ENCODE measurements at regions not wholly inside any gene's neighbourhood (a gene's known extent, or its start where the extent isn't known, plus 50 kb on each side); places are given as distances from the start of the nearest gene placed in this dataset.

- no peaks in the 10 kb centered on the region for H3K9me3 ChIP-seq
- TF ChIP-seq CTCF (IDR thresholded peaks at IDR 0.05; ENCODE audit: insufficient read depth in 1 of 2, low read depth in 1 of 2, low read length in 1 of 2, severe bottlenecking in 1 of 2, unreplicated experiment in 1 of 2) = no peak
- no peak overlapping the region for H3K4me3 ChIP-seq (ENCODE audit: low read depth, low read length)
- Mint-ChIP-seq H3K36me3 (ENCODE audit: insufficient read depth, unreplicated experiment) (no peaks in the 10 kb centered on the region), H3K4me1 (ENCODE audit: low read depth, unreplicated experiment) (no peaks in the 10 kb centered on the region), H3K4me3 (ENCODE audit: unreplicated experiment) (no peak overlapping the region), H3K9me3 (ENCODE audit: unreplicated experiment) (no peaks in the 10 kb centered on the region), H3K27me3 (ENCODE audit: insufficient read depth, unreplicated experiment) (peaks cover 3% of the 10 kb centered on the region), H3K27ac (ENCODE audit: unreplicated experiment) (no peak overlapping the region)
- no peak for DNase-seq
- no TSS peak for BruUV-seq (replicated peaks)
- intact Hi-C loops (cut with micrococcal nuclease; ENCODE audit: unreplicated experiment) = no loop called here
- H3K27me3 ChIP-seq (replicated peaks; ENCODE audit: control insufficient read depth, insufficient read depth, low read length) = no peaks in the 10 kb centered on the region
- ChIA-PET CTCF (no interaction called here), POLR2A (no interaction called here)
- H3K4me1 ChIP-seq = no peaks in the 10 kb centered on the region
- H3K36me3 ChIP-seq (ENCODE audit: control insufficient read depth, insufficient read depth, low read length) = no peaks in the 10 kb centered on the region
Measured at GRCh38 chr18:45398448-45398847, 216.8 kb upstream of the SLC14A2 start.

DNA sequence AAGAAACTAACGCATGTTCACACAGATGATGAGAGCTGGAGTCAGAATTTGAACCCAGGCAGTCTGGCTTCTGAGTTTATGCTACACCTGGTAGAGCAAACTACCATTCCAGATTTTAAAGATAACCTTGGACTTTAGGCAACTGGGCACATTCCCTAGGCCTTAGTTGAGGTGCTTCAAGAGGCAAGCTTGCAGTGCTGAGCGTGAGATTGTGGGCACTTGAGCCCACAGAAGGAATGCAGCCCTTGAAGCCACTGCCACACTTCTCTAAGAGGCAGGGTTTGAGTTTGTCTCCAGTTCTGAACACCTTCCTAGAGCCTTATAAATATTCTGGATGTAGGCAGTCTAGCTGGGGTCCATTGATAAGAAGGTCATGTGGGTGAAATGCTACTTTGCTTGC lies 216.1 kb upstream of the SLC14A2 start:
- no peaks in the 10 kb centered on the region for H3K9me3 Mint-ChIP-seq (ENCODE audit: unreplicated experiment)

DNA sequence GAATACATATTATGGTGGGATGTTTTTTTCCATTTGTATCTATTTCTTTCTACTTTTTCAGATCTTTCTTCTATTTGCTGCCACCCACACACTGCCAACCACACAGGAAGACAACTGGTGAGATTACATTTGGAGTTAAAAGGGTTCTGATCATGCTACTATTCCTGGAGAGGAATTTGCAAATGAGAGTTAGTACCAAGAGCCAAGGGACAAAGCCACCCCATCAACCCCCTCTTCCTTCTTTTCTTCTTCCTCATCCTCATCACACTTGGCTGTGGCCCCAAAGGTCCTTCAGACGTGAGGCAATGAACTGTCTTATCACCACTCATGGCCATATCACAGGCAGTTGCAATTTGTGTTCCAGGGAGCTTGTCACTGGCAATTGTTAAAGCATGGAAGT lies 215.6 kb upstream of the SLC14A2 start:
- TF ChIP-seq CTCF (IDR thresholded peaks at IDR 0.05; ENCODE audit: insufficient read depth in 1 of 2, low read depth in 1 of 2, low read length in 1 of 2, severe bottlenecking in 1 of 2, unreplicated experiment in 1 of 2) = no peak
- Histone ChIP-seq H3K4me1 (no peaks in the 10 kb centered on the region), H3K27me3 (replicated peaks; ENCODE audit: control insufficient read depth, insufficient read depth, low read length) (no peaks in the 10 kb centered on the region), H3K36me3 (ENCODE audit: control insufficient read depth, insufficient read depth, low read length) (no peaks in the 10 kb centered on the region), H3K4me3 (ENCODE audit: low read depth, low read length) (no peak overlapping the region), H3K9me3 (no peaks in the 10 kb centered on the region)
- Mint-ChIP-seq H3K4me1 (ENCODE audit: low read depth, unreplicated experiment) (no peaks in the 10 kb centered on the region), H3K27ac (ENCODE audit: unreplicated experiment) (no peak overlapping the region), H3K4me3 (ENCODE audit: unreplicated experiment) (no peak overlapping the region), H3K9me3 (ENCODE audit: unreplicated experiment) (no peaks in the 10 kb centered on the region), H3K36me3 (ENCODE audit: insufficient read depth, unreplicated experiment) (no peaks in the 10 kb centered on the region), H3K27me3 (ENCODE audit: insufficient read depth, unreplicated experiment) (peaks cover 3% of the 10 kb centered on the region)
- intact Hi-C loops (cut with micrococcal nuclease; ENCODE audit: unreplicated experiment) = no loop called here
- DNase-seq = no peak
- ChIA-PET POLR2A (no interaction called here), CTCF (no interaction called here)
- BruUV-seq (replicated peaks) = no TSS peak

More for the DNA sequence above, 216.1 kb upstream of the SLC14A2 start:
- no peaks in the 10 kb centered on the region for H3K9me3 ChIP-seq
- intact Hi-C loops (cut with micrococcal nuclease; ENCODE audit: unreplicated experiment) = no loop called here
- no peaks in the 10 kb centered on the region for H3K27me3 ChIP-seq (replicated peaks; ENCODE audit: control insufficient read depth, insufficient read depth, low read length)
- Mint-ChIP-seq H3K36me3 (ENCODE audit: insufficient read depth, unreplicated experiment) (no peaks in the 10 kb centered on the region), H3K4me3 (ENCODE audit: unreplicated experiment) (no peak overlapping the region), H3K4me1 (ENCODE audit: low read depth, unreplicated experiment) (no peaks in the 10 kb centered on the region), H3K27ac (ENCODE audit: unreplicated experiment) (no peak overlapping the region), H3K27me3 (ENCODE audit: insufficient read depth, unreplicated experiment) (peaks cover 3% of the 10 kb centered on the region)
- no peaks in the 10 kb centered on the region for H3K4me1 ChIP-seq
- no peak for DNase-seq
- TF ChIP-seq CTCF (IDR thresholded peaks at IDR 0.05; ENCODE audit: insufficient read depth in 1 of 2, low read depth in 1 of 2, low read length in 1 of 2, severe bottlenecking in 1 of 2, unreplicated experiment in 1 of 2) = no peak
- BruUV-seq (replicated peaks) = no TSS peak
- H3K4me3 ChIP-seq (ENCODE audit: low read depth, low read length) = no peak overlapping the region
- ChIA-PET CTCF (no interaction called here), POLR2A (no interaction called here)
- H3K36me3 ChIP-seq (ENCODE audit: control insufficient read depth, insufficient read depth, low read length) = no peaks in the 10 kb centered on the region

Measured in Caco-2 (cell line).